Ovary (tissue), 3 donors: ENCODE measurements at regions not wholly inside any gene's neighbourhood (a gene's known extent, or its start where the extent isn't known, plus 50 kb on each side); places are given as distances from the start of the nearest gene placed in this dataset.

Source experiments
- EP300 ChIP-seq: sonication (generic); formaldehyde crosslinking; IDR thresholded peaks from one replicate; pipeline ENCODE4 v1.6.1; 2017; ENCODE audit warnings: antibody characterized with exemption
- POLR2A ChIP-seq: fragments of 450-650 bp; IDR thresholded peaks from one replicate; pipeline ENCODE4 v1.6.1; 2017; ENCODE audit warnings: antibody characterized with exemption, mild to moderate bottlenecking, moderate library complexity
- TF ChIP-seq, protein P1 (sequence below), 3 donors: fragments of 450-650 bp in 2 of 3; fragments of 200-600 bp in 1 of 3; IDR thresholded peaks; one replicate each; pipeline versions ENCODE4 v1.5.1 to v1.8.0; 2016 to 2022; ENCODE audit warnings: antibody characterized with exemption in 3 of 3, mild to moderate bottlenecking in 1 of 3
- donor health status: DM: no; HTN: no; CAD: no.

DNA sequence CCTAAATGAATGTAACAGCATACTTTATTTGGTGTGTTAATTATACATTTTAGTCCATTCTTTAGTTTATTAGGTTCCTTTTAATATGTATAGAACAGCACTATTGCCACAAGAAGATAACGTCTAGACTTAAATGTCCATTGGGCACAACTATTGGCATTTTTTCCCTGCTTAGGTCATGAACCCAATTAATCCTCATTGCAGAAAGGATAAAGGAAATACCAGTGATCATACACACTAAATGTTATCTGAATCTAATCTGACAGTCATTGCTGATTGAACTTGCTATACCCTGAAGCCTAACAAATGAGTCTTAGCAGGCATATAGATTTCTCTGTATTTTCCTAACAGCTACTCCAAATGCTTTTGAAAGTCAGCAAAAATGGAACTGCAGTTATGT is 2250.0 kb upstream of the AGA start:
- TF ChIP-seq, protein P1, sequence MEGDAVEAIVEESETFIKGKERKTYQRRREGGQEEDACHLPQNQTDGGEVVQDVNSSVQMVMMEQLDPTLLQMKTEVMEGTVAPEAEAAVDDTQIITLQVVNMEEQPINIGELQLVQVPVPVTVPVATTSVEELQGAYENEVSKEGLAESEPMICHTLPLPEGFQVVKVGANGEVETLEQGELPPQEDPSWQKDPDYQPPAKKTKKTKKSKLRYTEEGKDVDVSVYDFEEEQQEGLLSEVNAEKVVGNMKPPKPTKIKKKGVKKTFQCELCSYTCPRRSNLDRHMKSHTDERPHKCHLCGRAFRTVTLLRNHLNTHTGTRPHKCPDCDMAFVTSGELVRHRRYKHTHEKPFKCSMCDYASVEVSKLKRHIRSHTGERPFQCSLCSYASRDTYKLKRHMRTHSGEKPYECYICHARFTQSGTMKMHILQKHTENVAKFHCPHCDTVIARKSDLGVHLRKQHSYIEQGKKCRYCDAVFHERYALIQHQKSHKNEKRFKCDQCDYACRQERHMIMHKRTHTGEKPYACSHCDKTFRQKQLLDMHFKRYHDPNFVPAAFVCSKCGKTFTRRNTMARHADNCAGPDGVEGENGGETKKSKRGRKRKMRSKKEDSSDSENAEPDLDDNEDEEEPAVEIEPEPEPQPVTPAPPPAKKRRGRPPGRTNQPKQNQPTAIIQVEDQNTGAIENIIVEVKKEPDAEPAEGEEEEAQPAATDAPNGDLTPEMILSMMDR (IDR thresholded peaks at IDR 0.05), result no peak
- no peak for TF ChIP-seq POLR2A
- no peak for TF ChIP-seq EP300
